ENCODE measurements at regions not wholly inside any gene's neighbourhood (a gene's known extent, or its start where the extent isn't known, plus 50 kb on each side); places are given as distances from the start of the nearest gene placed in this dataset.

- DNase-seq = no peak
These were observed 177.4 kb upstream of the HS6ST1 start for GRCh38 chr2:128495996-128496547.

GRCh38 chr2:128496700-128497099 lies 178.0 kb upstream of the HS6ST1 start:
- DNase-seq = no peak

GRCh38 chr2:128497461-128497860 lies 178.8 kb upstream of the HS6ST1 start:
- DNase-seq = no peak

- DNase-seq = no peak
These were observed 179.4 kb upstream of the HS6ST1 start for GRCh38 chr2:128498086-128498485.

- no peak for DNase-seq
These were observed 179.9 kb upstream of the HS6ST1 start for GRCh38 chr2:128498589-128498988.

- DNase-seq = no peak
These were observed 180.9 kb upstream of the HS6ST1 start for GRCh38 chr2:128499367-128500137.

- no peak for DNase-seq
These were observed 181.6 kb upstream of the HS6ST1 start for GRCh38 chr2:128500138-128500800.

- DNase-seq = no peak
These were observed 182.5 kb upstream of the HS6ST1 start for GRCh38 chr2:128501006-128501690.

- DNase-seq = no peak
These were observed 183.0 kb upstream of the HS6ST1 start for GRCh38 chr2:128501700-128502099.

GRCh38 chr2:128502200-128502599 lies 183.5 kb upstream of the HS6ST1 start:
- DNase-seq = no peak

- no peak for DNase-seq
These were observed 184.1 kb upstream of the HS6ST1 start for GRCh38 chr2:128502638-128503246.

- no peak for DNase-seq
These were observed 185.0 kb upstream of the HS6ST1 start for GRCh38 chr2:128503399-128504245.

GRCh38 chr2:128504246-128505149 lies 185.8 kb upstream of the HS6ST1 start:
- DNase-seq = peak; percentile 2

GRCh38 chr2:128505150-128505490 lies 186.5 kb upstream of the HS6ST1 start:
- DNase-seq = peak; percentile 7

GRCh38 chr2:128505575-128506526 lies 187.2 kb upstream of the HS6ST1 start:
- peak; percentile 6 for DNase-seq

- no peak for DNase-seq
These were observed 187.9 kb upstream of the HS6ST1 start for GRCh38 chr2:128506534-128506933.

- DNase-seq = no peak
These were observed 192.2 kb upstream of the HS6ST1 start for GRCh38 chr2:128510701-128511397.

- DNase-seq = no peak
These were observed 193.2 kb upstream of the HS6ST1 start for GRCh38 chr2:128511731-128512378.

Measured in NCI-H69 (cell line).